Endodermal cell (in vitro differentiated cells): ENCODE measurements at regions not wholly inside any gene's neighbourhood (a gene's known extent, or its start where the extent isn't known, plus 50 kb on each side); places are given as distances from the start of the nearest gene placed in this dataset.

ENCODE experiments used
- DNase-seq: peaks from one replicate; pipeline ENCODE4 v3.0.0-alpha.2; 2017
- H3K27ac ChIP-seq: 2 replicates; pipeline ENCODE4 v1.5.1; 2013; ENCODE audit warnings: mild to moderate bottlenecking, low read depth, low read length, moderate library complexity
- H3K27me3 ChIP-seq: 2 replicates; pipeline ENCODE4 v1.6.1; 2013; ENCODE audit warnings: mild to moderate bottlenecking, low read length, moderate library complexity; ENCODE audit not compliant: insufficient read depth, control insufficient read depth, poor library complexity, severe bottlenecking
- H3K36me3 ChIP-seq: 2 replicates; pipeline ENCODE4 v1.7.0; 2013; ENCODE audit warnings: mild to moderate bottlenecking, low read length, moderate library complexity; ENCODE audit not compliant: control insufficient read depth, insufficient read depth
- H3K4me1 ChIP-seq: one replicate; pipeline ENCODE4 v1.7.0; 2013; ENCODE audit warnings: low read length; ENCODE audit not compliant: control insufficient read depth, insufficient read depth
- H3K4me3 ChIP-seq: 2 replicates; pipeline ENCODE4 v1.5.1; 2013; ENCODE audit warnings: mild to moderate bottlenecking, low read length, moderate library complexity
- H3K9ac ChIP-seq: 2 replicates; pipeline ENCODE4 v1.6.1; 2013; ENCODE audit warnings: mild to moderate bottlenecking, low read length, moderate library complexity; ENCODE audit not compliant: poor library complexity, severe bottlenecking; ENCODE audit errors: extremely low read depth
- H3K9me3 ChIP-seq: 2 replicates; pipeline ENCODE4 v1.6.1; 2013; ENCODE audit warnings: mild to moderate bottlenecking, low read length, moderate library complexity; ENCODE audit not compliant: control insufficient read depth
- H3K27ac Mint-ChIP-seq: 2 replicates; pipeline ENCODE4 v1.8.0; 2020; ENCODE audit warnings: mixed read lengths
- H3K27me3 Mint-ChIP-seq: 2 replicates; pipeline ENCODE4 v1.8.0; 2021; ENCODE audit warnings: mild to moderate bottlenecking, mixed read lengths; ENCODE audit not compliant: insufficient read depth
- H3K36me3 Mint-ChIP-seq: 2 replicates; pipeline ENCODE4 v1.8.0; 2020; ENCODE audit warnings: low read depth, mixed read lengths
- H3K4me1 Mint-ChIP-seq: 2 replicates; pipeline ENCODE4 v1.8.0; 2020; ENCODE audit warnings: mixed read lengths
- H3K4me3 Mint-ChIP-seq: 2 replicates; pipeline ENCODE4 v1.8.0; 2020; ENCODE audit warnings: mild to moderate bottlenecking, moderate library complexity, mixed read lengths
- H3K9me3 Mint-ChIP-seq: 2 replicates; pipeline ENCODE4 v1.8.0; 2020; ENCODE audit warnings: mild to moderate bottlenecking, mixed read lengths
- WGBS, 2 experiments: methylation state at CpG; one replicate each; pipeline versions ENCODE4 v1.1.5 to v1.1.7; 2013; ENCODE audit warnings: missing lambda C conversion rate in 2 of 2, mixed read lengths in 1 of 2; ENCODE audit not compliant: insufficient coverage in 1 of 2, insufficient read length in 1 of 2; 5-methylcytosine and 5-hydroxymethylcytosine counted together
- TF ChIP-seq, protein P1 (sequence below): fragments of 200-600 bp; sonication (generic); conservative IDR thresholded peaks from 2 replicates; pipeline ENCODE4 v1.5.0; 2021; ENCODE audit warnings: antibody characterized with exemption, mild to moderate bottlenecking

DNA sequence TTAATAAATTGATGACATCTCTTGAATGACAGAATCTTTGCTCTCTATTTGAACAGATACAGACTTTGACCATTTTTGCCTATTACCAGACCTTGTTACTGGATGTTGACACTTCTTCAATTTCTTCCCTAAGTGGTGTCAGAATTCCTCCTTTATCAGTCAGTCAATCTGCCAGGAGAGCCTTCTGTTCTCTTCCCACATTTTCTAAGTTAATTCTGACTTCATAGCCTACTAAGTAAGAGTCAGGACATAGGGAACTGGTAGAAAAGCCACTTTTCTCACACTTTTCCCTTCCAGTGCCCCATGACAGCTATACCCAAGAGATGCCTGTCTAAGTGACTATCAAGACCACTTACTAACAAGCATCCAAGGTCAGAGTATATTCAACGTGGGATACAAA is 1187.5 kb upstream of the NXPH2 start:
- WGBS, 2 experiments = 95% methylated on average over 1 of the region's 1 CpG; no CpG with 5 or more reads in 1 of the 2 experiments
- Mint-ChIP-seq H3K4me1 (peaks cover 8% of the 10 kb centered on the region), H3K9me3 (no peaks in the 10 kb centered on the region)

DNA sequence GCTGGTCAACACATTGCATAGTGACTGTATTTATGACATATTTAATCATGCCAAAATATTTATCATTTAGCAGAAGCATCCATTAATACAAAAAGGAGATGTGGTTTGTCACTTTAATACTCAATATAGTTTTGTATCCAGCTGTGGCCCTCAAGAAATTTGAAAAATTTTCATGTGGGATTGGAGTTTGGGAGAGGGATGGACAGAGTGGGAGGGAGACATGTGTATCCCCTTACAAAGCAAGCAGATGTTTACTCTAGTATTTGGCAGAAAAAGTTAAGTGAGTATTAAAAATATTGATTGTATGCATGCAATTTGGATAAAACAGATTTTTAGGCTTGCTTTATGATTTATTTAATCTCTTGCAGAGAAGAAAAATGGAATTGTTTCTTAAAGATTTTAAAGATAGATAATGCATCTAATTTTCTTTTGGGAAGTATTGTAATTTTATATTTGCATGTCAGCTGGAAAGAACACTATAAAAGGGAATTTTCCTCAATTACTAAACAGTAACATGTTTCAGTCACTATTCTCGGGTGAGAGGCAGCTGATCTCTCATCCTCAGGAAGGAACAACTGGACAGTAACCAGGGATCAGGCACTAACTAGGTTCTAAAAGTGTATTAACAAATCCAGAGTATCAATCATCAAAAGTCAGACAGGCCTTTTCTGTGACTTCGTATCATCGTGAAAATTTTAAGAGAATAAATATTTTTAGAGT is 1184.7 kb upstream of the NXPH2 start:
- no peak overlapping the region for H3K27ac Mint-ChIP-seq
- Histone ChIP-seq H3K9me3 (no peaks in the 10 kb centered on the region), H3K9ac (no peak overlapping the region), H3K27me3 (no peaks in the 10 kb centered on the region), H3K36me3 (no peaks in the 10 kb centered on the region), H3K4me3 (no peak overlapping the region), H3K4me1 (no peaks in the 10 kb centered on the region), H3K27ac (no peak overlapping the region)
- no peak for DNase-seq
- 93 to 100% methylated on average over 1 to 3 of the region's 3 CpGs for WGBS, 2 experiments
- TF ChIP-seq, protein P1, sequence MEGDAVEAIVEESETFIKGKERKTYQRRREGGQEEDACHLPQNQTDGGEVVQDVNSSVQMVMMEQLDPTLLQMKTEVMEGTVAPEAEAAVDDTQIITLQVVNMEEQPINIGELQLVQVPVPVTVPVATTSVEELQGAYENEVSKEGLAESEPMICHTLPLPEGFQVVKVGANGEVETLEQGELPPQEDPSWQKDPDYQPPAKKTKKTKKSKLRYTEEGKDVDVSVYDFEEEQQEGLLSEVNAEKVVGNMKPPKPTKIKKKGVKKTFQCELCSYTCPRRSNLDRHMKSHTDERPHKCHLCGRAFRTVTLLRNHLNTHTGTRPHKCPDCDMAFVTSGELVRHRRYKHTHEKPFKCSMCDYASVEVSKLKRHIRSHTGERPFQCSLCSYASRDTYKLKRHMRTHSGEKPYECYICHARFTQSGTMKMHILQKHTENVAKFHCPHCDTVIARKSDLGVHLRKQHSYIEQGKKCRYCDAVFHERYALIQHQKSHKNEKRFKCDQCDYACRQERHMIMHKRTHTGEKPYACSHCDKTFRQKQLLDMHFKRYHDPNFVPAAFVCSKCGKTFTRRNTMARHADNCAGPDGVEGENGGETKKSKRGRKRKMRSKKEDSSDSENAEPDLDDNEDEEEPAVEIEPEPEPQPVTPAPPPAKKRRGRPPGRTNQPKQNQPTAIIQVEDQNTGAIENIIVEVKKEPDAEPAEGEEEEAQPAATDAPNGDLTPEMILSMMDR = no peak
- no peaks in the 10 kb centered on the region for H3K36me3 Mint-ChIP-seq
- peaks cover 9% of the 10 kb centered on the region for H3K9me3 Mint-ChIP-seq
- no peaks in the 10 kb centered on the region for H3K27me3 Mint-ChIP-seq
- H3K4me1 Mint-ChIP-seq = peaks cover 8% of the 10 kb centered on the region
- no peak overlapping the region for H3K4me3 Mint-ChIP-seq

More for the DNA sequence above, 1187.5 kb upstream of the NXPH2 start:
- H3K27ac Mint-ChIP-seq = no peak overlapping the region
- no peak overlapping the region for H3K4me3 Mint-ChIP-seq
- Histone ChIP-seq H3K9me3 (no peaks in the 10 kb centered on the region), H3K4me3 (no peak overlapping the region), H3K27ac (no peak overlapping the region), H3K4me1 (no peaks in the 10 kb centered on the region), H3K36me3 (no peaks in the 10 kb centered on the region), H3K9ac (no peak overlapping the region), H3K27me3 (no peaks in the 10 kb centered on the region)
- DNase-seq = no peak
- TF ChIP-seq, protein P1 = no peak
- H3K36me3 Mint-ChIP-seq = no peaks in the 10 kb centered on the region
- no peaks in the 10 kb centered on the region for H3K27me3 Mint-ChIP-seq

DNA sequence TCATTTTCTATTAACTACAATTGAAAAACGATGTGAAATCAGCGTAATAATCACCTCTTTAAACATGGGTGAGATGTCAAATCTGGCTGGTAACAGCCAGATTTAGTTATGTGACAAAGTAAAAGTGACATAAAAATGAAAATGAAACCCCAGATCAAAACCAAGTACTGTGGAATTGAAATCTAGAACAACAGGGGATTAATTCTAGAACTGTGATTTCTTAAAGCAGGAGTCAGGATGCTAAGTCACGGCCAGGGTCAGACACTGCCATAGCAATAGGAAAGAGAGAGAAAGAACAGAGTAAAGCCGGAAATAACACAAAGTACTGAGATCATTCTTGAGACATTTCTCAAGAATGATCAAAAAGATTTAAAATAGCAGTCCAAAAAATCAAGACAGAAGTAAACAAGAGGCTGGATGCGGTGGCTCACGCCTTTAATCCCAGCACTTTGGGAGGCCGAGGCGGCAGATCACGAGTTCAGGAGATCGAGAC is 1183.7 kb upstream of the NXPH2 start:
- Histone ChIP-seq H3K9ac (no peak overlapping the region), H3K9me3 (no peaks in the 10 kb centered on the region), H3K27ac (no peak overlapping the region), H3K36me3 (no peaks in the 10 kb centered on the region), H3K4me1 (no peaks in the 10 kb centered on the region), H3K4me3 (no peak overlapping the region), H3K27me3 (no peaks in the 10 kb centered on the region)
- WGBS, 2 experiments = 95 to 97% methylated on average over 9 to 10 of the region's 10 CpGs
- Mint-ChIP-seq H3K4me3 (no peak overlapping the region), H3K4me1 (peaks cover 8% of the 10 kb centered on the region), H3K36me3 (no peaks in the 10 kb centered on the region), H3K27ac (no peak overlapping the region), H3K9me3 (peaks cover 9% of the 10 kb centered on the region), H3K27me3 (no peaks in the 10 kb centered on the region)
- no peak for DNase-seq
- TF ChIP-seq, protein P1 = no peak
